Upper lobe of left lung (tissue), 4 donors: ENCODE measurements at regions not wholly inside any gene's neighbourhood (a gene's known extent, or its start where the extent isn't known, plus 50 kb on each side); places are given as distances from the start of the nearest gene placed in this dataset.

Experiments used
- EP300 ChIP-seq, 4 donors: sonication (generic); formaldehyde crosslinking; IDR thresholded peaks; one replicate each; pipeline ENCODE4 v1.5.1; 2017; ENCODE audit warnings: antibody characterized with exemption in 4 of 4, control low read depth in 2 of 4
- POLR2A ChIP-seq, 4 donors: fragments of 450-650 bp; IDR thresholded peaks; one replicate each; pipeline ENCODE4 v1.5.1; 2016 to 2017; ENCODE audit warnings: antibody characterized with exemption in 4 of 4, mild to moderate bottlenecking in 2 of 4
- POLR2AphosphoS5 ChIP-seq, 2 donors: sonication (generic); formaldehyde crosslinking; IDR thresholded peaks; one replicate each; pipeline ENCODE4 v1.5.1; 2017; ENCODE audit warnings: antibody characterized with exemption in 2 of 2
- TF ChIP-seq, protein P1 (sequence below), 6 experiments: fragments of 450-650 bp in 4 of 6; fragments of 200-600 bp in 2 of 6; sonication (generic) in 2 of 6; IDR thresholded peaks; one replicate each; pipeline ENCODE4 v1.5.1; 2016 to 2019; ENCODE audit warnings: antibody characterized with exemption in 6 of 6

DNA sequence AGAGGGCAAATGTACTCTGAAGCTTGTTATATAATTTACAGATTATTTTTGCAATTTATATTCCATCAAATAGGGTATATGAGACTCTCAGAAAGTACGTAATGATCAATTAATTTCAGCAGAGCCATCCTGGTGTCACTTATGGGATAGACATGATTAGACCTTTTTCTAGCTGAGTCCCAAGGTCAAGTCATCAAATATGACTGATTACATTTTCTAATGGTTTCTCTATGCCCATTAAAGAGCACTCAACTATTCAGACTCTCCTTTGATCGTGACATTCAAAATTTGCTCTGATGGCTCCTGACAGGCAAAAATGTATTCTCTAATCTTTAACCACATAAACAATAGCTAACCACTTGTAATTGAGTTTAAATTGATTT is 469.2 kb downstream of the COG6 start:
- TF ChIP-seq, protein P1, sequence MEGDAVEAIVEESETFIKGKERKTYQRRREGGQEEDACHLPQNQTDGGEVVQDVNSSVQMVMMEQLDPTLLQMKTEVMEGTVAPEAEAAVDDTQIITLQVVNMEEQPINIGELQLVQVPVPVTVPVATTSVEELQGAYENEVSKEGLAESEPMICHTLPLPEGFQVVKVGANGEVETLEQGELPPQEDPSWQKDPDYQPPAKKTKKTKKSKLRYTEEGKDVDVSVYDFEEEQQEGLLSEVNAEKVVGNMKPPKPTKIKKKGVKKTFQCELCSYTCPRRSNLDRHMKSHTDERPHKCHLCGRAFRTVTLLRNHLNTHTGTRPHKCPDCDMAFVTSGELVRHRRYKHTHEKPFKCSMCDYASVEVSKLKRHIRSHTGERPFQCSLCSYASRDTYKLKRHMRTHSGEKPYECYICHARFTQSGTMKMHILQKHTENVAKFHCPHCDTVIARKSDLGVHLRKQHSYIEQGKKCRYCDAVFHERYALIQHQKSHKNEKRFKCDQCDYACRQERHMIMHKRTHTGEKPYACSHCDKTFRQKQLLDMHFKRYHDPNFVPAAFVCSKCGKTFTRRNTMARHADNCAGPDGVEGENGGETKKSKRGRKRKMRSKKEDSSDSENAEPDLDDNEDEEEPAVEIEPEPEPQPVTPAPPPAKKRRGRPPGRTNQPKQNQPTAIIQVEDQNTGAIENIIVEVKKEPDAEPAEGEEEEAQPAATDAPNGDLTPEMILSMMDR (IDR thresholded peaks at IDR 0.05), result no peak
- no peak for TF ChIP-seq POLR2AphosphoS5 (IDR thresholded peaks at IDR 0.05)
- TF ChIP-seq POLR2A (IDR thresholded peaks at IDR 0.05), result no peak
- no peak for TF ChIP-seq EP300 (IDR thresholded peaks at IDR 0.05)
